ENCODE measurements at regions not wholly inside any gene's neighbourhood (a gene's known extent, or its start where the extent isn't known, plus 50 kb on each side); places are given as distances from the start of the nearest gene placed in this dataset.
"Not testable (repeated sequence)": the region's sequence is repeated elsewhere in the genome, so short reads cannot be mapped to it uniquely, and the experiment has no call there.

DNA sequence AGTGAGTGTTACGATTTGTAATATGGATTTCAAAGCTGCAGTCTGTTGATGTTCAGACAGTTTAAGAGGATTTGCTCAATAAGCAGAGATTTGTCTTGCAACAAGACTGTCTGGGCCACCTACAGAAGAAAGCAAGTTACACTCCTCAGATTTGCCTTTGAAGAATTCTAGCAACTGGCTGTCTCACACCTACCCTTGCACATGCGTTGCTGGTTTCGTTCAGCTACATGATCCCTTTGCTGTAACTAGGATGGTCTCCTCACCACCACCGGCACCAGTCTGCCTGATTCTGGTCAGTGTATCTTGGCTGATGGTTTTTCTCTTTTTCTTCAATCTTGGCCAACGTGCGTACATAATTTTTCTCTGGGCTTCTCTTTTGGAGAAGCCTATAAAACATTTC is 172.7 kb upstream of the LCORL start:
- no peak for DNase-seq (ENCODE audit: low spot score)

DNA sequence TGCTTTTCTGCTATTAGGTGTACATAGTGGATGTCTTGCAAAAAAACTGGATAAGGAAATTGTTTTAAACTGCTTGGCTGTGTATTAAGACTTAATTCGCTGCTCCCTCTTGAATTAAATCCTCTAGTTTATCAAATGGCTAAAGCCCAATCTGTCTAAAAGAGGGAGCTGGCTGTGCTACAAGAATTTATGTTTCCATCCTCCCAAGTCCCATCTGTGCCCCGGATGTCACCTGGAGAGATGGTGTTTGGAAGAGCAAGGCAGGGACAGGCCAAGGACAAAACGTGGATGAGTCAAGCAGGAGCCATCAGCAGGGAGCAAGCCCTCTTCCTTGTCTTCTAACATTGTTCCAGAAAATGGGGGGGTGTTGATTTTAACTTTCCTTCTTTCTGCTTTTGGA is 171.3 kb upstream of the LCORL start:
- no peak for DNase-seq (ENCODE audit: low spot score)

- DNase-seq (ENCODE audit: low spot score), result no peak
Observed at GRCh38 chr4:18185491-18185890, 163.9 kb upstream of the LCORL start.

- no peak for DNase-seq (ENCODE audit: low spot score)
Observed at GRCh38 chr4:18180892-18181291, 159.3 kb upstream of the LCORL start.

DNA sequence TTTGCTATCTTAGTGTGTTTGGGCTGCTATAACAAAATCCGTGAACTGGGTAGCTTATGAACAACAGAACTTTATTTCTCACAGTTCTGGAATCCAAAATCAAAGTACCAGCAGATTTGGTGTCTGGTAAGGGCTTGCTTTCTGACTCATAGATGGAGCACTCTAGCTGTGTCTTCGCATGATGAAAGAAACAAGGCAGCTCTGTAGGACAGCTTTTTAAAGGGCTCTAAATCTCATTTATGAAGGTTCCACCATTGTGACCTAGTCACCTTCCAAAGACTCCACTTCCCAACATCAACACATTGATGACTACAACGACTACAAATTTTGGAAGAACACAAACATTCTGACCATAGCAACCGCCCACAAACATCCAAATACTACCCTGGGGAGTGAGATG is 158.6 kb upstream of the LCORL start:
- no peak for DNase-seq (ENCODE audit: low spot score)

GRCh38 chr4:18171896-18172295 is 150.3 kb upstream of the LCORL start:
- no peak for DNase-seq (ENCODE audit: low spot score)

DNA sequence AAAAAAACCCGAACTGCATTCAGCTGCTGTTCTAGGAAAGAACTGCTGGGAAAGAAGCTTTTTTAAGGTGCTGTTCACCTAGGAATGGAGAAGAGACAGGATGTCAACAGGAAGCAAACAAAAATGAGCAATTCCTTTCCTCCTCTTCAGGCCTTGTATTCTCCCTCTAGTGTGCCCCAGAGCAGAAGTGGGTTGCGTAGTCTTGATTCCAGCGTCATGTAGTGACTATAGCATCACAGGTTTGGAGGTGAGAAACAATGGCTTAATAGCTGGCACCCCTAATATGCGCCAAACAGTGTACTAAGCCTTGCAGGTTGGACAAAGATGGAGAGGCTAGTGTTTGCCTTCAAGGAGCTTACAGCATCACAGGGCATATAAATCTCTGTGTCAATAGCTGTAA is 146.3 kb upstream of the LCORL start:
- no peak for DNase-seq (ENCODE audit: low spot score)

DNA sequence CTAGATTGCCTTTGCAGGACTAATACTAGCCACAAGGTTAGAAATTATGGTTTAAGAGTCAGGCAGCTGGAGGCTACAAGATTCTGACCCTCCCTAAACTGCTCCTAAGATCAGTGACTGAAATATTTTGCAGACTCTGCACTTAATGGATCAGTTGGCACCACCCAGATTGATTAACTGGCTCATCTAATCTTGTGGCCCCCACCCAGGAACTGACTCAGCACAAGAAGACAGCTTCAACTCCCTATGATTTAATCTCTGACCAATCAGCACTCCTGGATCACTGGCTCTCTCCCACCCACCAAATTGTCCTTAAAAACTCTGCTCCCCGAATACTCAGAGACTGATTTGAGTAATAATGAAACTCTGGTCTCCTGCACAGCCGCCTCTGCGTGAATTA is 145.4 kb upstream of the LCORL start:
- no peak for DNase-seq (ENCODE audit: low spot score)

GRCh38 chr4:18162453-18162852 is 140.9 kb upstream of the LCORL start:
- DNase-seq (ENCODE audit: low spot score), result no peak

DNA sequence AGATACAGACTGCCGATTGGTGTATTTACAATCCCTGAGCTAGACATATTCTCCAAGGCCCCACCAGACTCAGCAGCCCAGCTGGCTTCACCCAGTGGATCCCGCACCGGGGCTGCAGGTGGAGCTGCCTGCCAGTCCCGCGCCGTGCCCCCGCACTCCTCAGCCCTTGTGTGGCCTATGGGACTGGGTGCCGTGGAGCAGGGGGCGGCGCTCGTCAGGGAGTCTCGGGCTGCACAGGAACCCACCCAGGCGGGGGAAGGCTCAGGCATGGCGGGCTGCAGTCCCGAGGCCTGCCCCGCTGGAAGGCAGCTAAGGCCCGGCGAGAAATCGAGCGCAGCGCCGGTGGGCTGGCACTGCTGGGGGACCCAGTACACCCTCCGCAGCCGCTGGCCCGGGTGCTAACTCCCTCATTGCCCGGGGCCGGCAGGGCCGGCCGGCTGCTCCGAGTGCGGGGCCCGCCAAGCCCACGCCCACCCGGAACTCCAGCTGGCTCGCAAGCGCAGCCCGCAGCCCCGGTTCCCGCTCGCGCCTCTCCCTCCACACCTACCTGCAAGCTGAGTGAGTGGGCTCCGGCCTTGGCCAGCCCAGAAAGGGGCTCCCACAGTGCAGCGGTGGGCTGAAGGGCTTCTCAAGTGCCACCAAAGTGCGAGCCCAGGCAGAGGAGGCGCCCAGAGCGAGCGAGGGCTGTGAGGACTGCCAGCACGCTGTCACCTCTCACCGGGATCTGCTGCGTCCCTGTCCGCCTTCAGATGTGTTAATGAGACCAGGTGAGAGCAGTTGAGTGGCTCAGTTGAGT is 137.8 kb upstream of the LCORL start:
- not testable (repeated sequence) for DNase-seq (ENCODE audit: low spot score)

DNA sequence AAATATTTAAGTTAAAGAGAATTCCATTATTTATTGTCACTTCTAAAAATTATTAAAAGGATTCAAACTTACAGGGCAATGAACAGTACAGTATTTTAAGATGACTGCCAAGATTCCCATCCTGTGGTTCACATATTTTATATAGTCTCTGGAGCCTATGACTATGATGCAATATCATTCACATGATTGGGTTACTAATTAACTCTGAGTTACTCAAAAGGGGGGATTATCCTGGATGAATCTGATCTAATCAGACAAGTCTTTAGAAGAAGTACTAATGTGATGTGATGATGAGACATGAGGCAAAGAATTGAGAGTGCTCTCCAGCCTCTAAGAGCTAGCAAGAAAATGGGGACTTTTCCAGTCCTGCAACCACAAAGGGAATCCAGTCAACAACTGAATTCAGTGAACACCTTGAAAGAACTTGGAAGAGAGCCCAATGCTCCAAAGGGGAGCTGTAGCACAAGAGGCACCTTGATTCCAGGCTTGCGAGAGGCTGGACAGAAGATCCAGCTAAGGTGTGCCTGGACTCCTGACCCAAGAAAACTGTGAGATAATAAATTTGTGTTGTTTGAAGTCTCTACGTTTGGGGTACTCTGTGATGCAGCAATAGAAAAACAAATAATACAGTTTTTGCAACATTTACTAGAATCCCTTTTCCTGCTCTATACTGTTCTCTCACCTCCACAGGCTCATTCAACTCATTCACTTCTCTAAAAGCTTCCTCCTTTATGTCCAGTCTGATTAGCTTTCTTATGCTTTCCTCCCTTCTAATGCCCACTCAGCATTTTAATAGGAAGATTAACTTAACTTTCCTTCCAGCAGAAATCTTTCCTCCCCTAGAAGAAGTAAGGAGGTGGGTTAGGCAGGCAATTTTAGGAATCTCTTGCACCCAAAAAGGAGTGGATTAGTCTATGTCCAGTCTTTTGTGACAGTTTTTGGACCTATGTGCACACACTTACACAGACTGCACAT is 133.8 kb upstream of the LCORL start:
- DNase-seq (ENCODE audit: low spot score), result no peak

GRCh38 chr4:18138076-18138665 is 116.6 kb upstream of the LCORL start:
- no peak for DNase-seq (ENCODE audit: low spot score)

- DNase-seq (ENCODE audit: low spot score), result no peak
Observed at GRCh38 chr4:18134111-18134510, 112.6 kb upstream of the LCORL start.

DNA sequence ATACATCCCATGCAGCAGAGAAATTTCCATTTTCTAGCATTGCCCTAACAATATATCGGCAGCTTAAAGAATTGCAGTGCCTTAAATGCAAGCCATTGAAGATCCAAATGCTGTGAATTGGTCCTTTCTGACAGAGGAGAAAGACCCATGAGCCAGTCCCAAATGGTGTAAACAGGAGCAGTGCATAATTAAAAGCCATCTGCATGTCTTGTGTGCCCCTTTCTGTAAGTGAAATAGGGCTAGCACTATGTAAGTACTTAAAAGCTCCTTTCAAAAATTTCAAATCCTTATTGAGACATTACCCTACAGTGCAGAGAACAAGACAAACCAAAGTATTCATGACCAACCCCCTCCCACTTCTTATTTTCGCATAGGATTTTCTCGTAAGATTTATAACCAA is 108.7 kb upstream of the LCORL start:
- no peak for DNase-seq (ENCODE audit: low spot score)

- DNase-seq (ENCODE audit: low spot score), result no peak
Observed at GRCh38 chr4:18128241-18128640, 106.7 kb upstream of the LCORL start.

GRCh38 chr4:18127030-18127429 is 105.5 kb upstream of the LCORL start:
- no peak for DNase-seq (ENCODE audit: low spot score)

DNA sequence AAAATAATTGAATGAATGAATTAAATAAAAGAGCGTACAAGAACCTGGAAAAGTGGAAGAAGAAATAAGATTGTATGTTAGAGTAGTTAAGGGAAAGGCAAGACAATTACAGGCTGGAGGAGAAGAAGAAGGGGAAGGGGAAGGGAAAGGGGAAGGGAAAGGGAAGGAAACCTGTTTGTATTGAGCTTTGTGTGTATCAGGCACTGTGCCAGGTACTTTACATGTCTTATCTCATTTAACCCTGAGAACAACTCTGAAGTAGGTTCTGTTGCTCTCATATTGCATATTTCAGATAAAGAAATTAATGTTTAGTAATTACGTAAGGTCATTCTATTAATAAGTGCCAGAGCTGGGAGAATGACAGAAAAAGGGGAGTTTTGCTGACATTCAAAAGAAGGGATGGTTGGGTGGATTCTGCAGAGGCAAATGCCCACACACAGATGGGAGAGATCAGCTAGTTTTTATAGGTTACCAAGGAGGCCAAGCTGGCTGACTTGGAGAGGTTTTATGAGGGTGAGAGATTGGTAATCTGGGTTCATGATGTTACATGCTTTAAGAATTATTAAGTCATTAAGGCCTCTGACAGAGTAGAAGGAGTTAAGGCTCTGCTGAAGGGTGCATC is 92.3 kb upstream of the LCORL start:
- DNase-seq (ENCODE audit: low spot score), result no peak

- DNase-seq (ENCODE audit: low spot score), result no peak
Observed at GRCh38 chr4:18111081-18111480, 89.5 kb upstream of the LCORL start.

DNA sequence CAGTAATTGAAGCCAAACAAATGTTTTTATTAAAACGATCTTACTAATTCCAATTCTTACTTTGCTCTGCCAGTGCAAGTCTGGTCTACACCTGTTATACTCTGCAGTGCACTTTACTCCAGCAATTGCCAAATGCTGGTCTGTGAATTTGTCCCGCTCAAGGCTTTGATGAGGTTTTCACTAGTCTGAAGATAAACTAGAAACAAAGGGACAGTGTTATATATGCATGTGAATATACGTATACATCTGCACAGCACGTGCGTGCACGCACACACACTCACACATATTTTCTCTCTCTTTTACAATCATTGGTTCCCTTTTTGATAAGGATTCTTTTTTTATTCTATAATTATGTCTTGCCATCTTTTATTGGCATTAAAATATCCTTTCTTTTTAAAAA is 88.5 kb upstream of the LCORL start:
- no peak for DNase-seq (ENCODE audit: low spot score)

GRCh38 chr4:18109676-18110075 is 88.1 kb upstream of the LCORL start:
- no peak for DNase-seq (ENCODE audit: low spot score)

DNA sequence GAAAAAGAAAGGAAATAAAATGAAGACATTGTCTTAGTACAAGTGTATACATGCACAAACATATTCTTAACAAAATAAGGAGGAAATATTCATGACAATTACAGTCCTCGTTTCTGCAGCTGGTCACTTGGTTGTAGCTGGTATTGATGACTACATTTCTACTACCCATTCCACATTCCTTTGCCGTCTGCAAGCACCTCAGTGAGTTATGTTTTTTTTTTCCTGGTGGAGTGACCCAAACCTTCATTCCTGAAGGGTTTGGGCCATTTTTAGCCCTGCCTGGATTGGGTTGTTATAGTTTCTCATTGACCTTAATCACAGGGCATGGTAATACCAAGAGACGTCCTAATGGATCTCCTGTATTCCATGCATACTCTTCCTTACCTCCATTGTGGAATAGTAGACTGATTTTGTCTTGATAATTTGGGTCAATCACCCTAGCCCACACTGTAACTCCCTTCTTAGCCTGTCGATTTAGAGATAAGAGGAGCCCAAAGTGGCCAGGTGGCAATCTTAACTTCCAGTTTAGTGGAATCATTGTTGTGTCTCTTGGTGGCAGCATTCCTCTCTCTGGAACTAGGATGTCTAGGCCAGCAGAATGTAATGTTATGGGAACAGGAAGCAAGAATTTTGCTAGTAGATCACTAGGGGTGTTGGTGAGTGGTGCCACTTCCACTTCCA is 86.4 kb upstream of the LCORL start:
- not testable (repeated sequence) for DNase-seq (ENCODE audit: low spot score)

All from HT-29 (cell line).